ENCODE measurements at regions not wholly inside any gene's neighbourhood (a gene's known extent, or its start where the extent isn't known, plus 50 kb on each side); places are given as distances from the start of the nearest gene placed in this dataset.

DNA sequence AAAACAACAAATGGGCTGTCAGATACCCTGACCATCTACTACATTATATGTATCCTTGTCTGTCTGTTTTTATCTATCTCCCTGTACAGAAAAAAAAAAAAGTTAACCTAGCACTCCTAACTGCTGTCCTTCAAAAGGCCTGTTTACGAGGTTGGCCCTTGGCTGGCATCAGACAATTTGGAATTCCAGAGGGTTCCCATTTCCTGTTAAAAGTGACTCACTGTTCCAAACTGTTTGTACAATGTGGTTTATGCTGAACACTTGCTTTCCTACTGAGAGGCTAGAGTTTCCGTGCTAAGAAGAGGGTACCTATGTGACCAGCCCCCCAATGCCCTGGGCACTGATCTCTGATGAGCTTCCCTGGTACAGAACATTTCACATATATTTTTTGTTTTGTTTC, 65.9 kb upstream of the HMGXB4 start:
- no peak for TF ChIP-seq EZH2 (IDR thresholded peaks at IDR 0.05; ENCODE audit: borderline replicate concordance, low read length)
- TF ChIP-seq, protein P1, sequence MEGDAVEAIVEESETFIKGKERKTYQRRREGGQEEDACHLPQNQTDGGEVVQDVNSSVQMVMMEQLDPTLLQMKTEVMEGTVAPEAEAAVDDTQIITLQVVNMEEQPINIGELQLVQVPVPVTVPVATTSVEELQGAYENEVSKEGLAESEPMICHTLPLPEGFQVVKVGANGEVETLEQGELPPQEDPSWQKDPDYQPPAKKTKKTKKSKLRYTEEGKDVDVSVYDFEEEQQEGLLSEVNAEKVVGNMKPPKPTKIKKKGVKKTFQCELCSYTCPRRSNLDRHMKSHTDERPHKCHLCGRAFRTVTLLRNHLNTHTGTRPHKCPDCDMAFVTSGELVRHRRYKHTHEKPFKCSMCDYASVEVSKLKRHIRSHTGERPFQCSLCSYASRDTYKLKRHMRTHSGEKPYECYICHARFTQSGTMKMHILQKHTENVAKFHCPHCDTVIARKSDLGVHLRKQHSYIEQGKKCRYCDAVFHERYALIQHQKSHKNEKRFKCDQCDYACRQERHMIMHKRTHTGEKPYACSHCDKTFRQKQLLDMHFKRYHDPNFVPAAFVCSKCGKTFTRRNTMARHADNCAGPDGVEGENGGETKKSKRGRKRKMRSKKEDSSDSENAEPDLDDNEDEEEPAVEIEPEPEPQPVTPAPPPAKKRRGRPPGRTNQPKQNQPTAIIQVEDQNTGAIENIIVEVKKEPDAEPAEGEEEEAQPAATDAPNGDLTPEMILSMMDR (conservative IDR thresholded peaks at IDR 0.05 in 1 of 2, IDR thresholded peaks at IDR 0.05 in 1 of 2; ENCODE audit: extremely low read depth in 1 of 2, insufficient read depth in 1 of 2, low read depth in 1 of 2, low read length in 2 of 2) = no peak

All from mammary epithelial cell (primary cell).